Keratinocyte (primary cell): ENCODE measurements at regions not wholly inside any gene's neighbourhood (a gene's known extent, or its start where the extent isn't known, plus 50 kb on each side); places are given as distances from the start of the nearest gene placed in this dataset.

Experiments used
- DNase-seq: peaks from one replicate; pipeline ENCODE4 v3.0.0-alpha.2; 2011; ENCODE audit warnings: low read depth, missing footprints, low spot score
- FAIRE-seq: peaks from 2 replicates; lab custom pipeline; 2011; peaks lifted over from hg19 to GRCh38; lab: Jason Lieb, UNC
- H2AFZ ChIP-seq: 2 replicates; pipeline ENCODE4 v1.6.0; 2012; ENCODE audit warnings: low read length, control low read depth, inconsistent platforms; ENCODE audit not compliant: control insufficient read depth
- H3K27ac ChIP-seq: 2 replicates; pipeline ENCODE4 v1.5.1; 2011; ENCODE audit warnings: low read length; ENCODE audit not compliant: control insufficient read depth, insufficient read depth
- H3K27me3 ChIP-seq: 3 replicates; pipeline ENCODE4 v1.6.0; 2011; ENCODE audit warnings: low read length; ENCODE audit not compliant: control insufficient read depth, insufficient read depth; ENCODE audit errors: extremely low read depth
- H3K36me3 ChIP-seq, 2 experiments: 2 replicates in 1 of 2; 3 replicates in 1 of 2; pipeline ENCODE4 v1.5.1; 2011; ENCODE audit warnings: low read length in 2 of 2, mild to moderate bottlenecking in 1 of 2; ENCODE audit not compliant: control insufficient read depth in 2 of 2, insufficient read depth in 2 of 2; ENCODE audit errors: extremely low read depth in 1 of 2
- H3K4me1 ChIP-seq: 3 replicates; pipeline ENCODE4 v1.5.1; 2011; ENCODE audit warnings: low read length; ENCODE audit not compliant: control insufficient read depth, insufficient read depth; ENCODE audit errors: extremely low read depth
- H3K4me2 ChIP-seq: 3 replicates; pipeline ENCODE4 v1.6.0; 2011; ENCODE audit warnings: low read depth, low read length; ENCODE audit not compliant: control insufficient read depth, insufficient read depth; ENCODE audit errors: extremely low read depth
- H3K4me3 ChIP-seq, 3 experiments: fragments of 200-600 bp in 1 of 3; sonication (generic) in 1 of 3; 2 replicates in 2 of 3; 3 replicates in 1 of 3; pipeline ENCODE4 v1.5.1; 2011 to 2016; ENCODE audit warnings: low read length in 3 of 3, mild to moderate bottlenecking in 3 of 3, control low read depth in 2 of 3, inconsistent platforms in 1 of 3, low read depth in 1 of 3, mixed read lengths in 1 of 3, mixed run types in 1 of 3, moderate library complexity in 1 of 3; ENCODE audit not compliant: control insufficient read depth in 2 of 3, insufficient read depth in 2 of 3; ENCODE audit errors: extremely low read depth in 1 of 3
- H3K79me2 ChIP-seq: 2 replicates; pipeline ENCODE4 v1.6.0; 2012; ENCODE audit warnings: low read length; ENCODE audit not compliant: control insufficient read depth, insufficient read depth
- H3K9ac ChIP-seq: 3 replicates; pipeline ENCODE4 v1.6.0; 2011; ENCODE audit warnings: low read length; ENCODE audit not compliant: control insufficient read depth, insufficient read depth; ENCODE audit errors: extremely low read depth
- H3K9me1 ChIP-seq: 3 replicates; pipeline ENCODE4 v1.6.0; 2011; ENCODE audit warnings: low read length; ENCODE audit not compliant: control insufficient read depth, insufficient read depth; ENCODE audit errors: extremely low read depth
- H3K9me3 ChIP-seq: 2 replicates; pipeline ENCODE4 v1.5.1; 2012; ENCODE audit warnings: low read depth, low read length; ENCODE audit not compliant: control insufficient read depth
- H4K20me1 ChIP-seq: 3 replicates; pipeline ENCODE4 v1.6.0; 2011; ENCODE audit warnings: low read length; ENCODE audit not compliant: control insufficient read depth, insufficient read depth; ENCODE audit errors: extremely low read depth
- CTCF ChIP-seq, 3 experiments: IDR thresholded peaks in 1 of 3; conservative IDR thresholded peaks in 1 of 3; optimal IDR thresholded peaks in 1 of 3; 2 replicates in 2 of 3; 3 replicates in 1 of 3; pipeline versions ENCODE3 to v1.5.1; 2011; ENCODE audit warnings: low read length in 3 of 3, mild to moderate bottlenecking in 3 of 3, moderate library complexity in 2 of 3, control low read depth in 1 of 3, inconsistent platforms in 1 of 3; ENCODE audit not compliant: insufficient read depth in 2 of 3; ENCODE audit errors: extremely low read depth in 1 of 3
- EZH2 ChIP-seq: IDR thresholded peaks from one replicate; pipeline ENCODE4 v1.6.1; 2012; ENCODE audit warnings: inconsistent platforms, mild to moderate bottlenecking, low read length, moderate library complexity
- dilution Hi-C: fragments of 300-500 bp; cut with MboI; formaldehyde crosslinking; loops from one replicate; pipeline ENCODE4 v1.7.0; 2020; ENCODE audit warnings: low sequenced_read_pairs; ENCODE audit not compliant: extremely low pct_ligation_motif_present

GRCh38 chr13:83298617-83299016 is 583.7 kb downstream of the SLITRK1 start:
- Histone ChIP-seq H3K9me1 (no peaks in the 10 kb centered on the region), H3K4me1 (no peaks in the 10 kb centered on the region), H3K36me3 (no peaks in the 10 kb centered on the region), H3K79me2 (no peaks in the 10 kb centered on the region), H3K9ac (no peak overlapping the region), H3K27ac (no peak overlapping the region), H3K4me2 (no peak overlapping the region), H4K20me1 (no peaks in the 10 kb centered on the region), H3K27me3 (no peaks in the 10 kb centered on the region), H2AFZ (no peak overlapping the region), H3K4me3 (no peak overlapping the region), H3K9me3 (no peaks in the 10 kb centered on the region)
- FAIRE-seq (no peak), DNase-seq (no peak)
- dilution Hi-C loops, result no loop called here
- TF ChIP-seq CTCF (optimal IDR thresholded peaks at IDR 0.05 in 1 of 3, IDR thresholded peaks at IDR 0.05 in 1 of 3, conservative IDR thresholded peaks at IDR 0.05 in 1 of 3; ENCODE audit: extremely low read depth in 1 of 3, insufficient read depth in 2 of 3, low read length in 3 of 3) (no peak), EZH2 (no peak)

- H3K4me3 ChIP-seq, result no peak overlapping the region
- no peaks in the 10 kb centered on the region for H3K36me3 ChIP-seq
- TF ChIP-seq CTCF (optimal IDR thresholded peaks at IDR 0.05 in 1 of 3, IDR thresholded peaks at IDR 0.05 in 1 of 3, conservative IDR thresholded peaks at IDR 0.05 in 1 of 3; ENCODE audit: extremely low read depth in 1 of 3, insufficient read depth in 2 of 3, low read length in 3 of 3), result no peak
- no peak for TF ChIP-seq EZH2
- H3K9ac ChIP-seq, result no peak overlapping the region
- no peaks in the 10 kb centered on the region for H3K27me3 ChIP-seq
- FAIRE-seq (no peak), DNase-seq (no peak)
- H3K9me3 ChIP-seq, result no peaks in the 10 kb centered on the region
- dilution Hi-C loops, result no loop called here
- no peaks in the 10 kb centered on the region for H3K9me1 ChIP-seq
- no peak overlapping the region for H3K4me2 ChIP-seq
- no peaks in the 10 kb centered on the region for H3K79me2 ChIP-seq
- no peaks in the 10 kb centered on the region for H4K20me1 ChIP-seq
- H3K27ac ChIP-seq, result no peak overlapping the region
- H3K4me1 ChIP-seq, result no peaks in the 10 kb centered on the region
- no peak overlapping the region for H2AFZ ChIP-seq
Measured at GRCh38 chr13:83297586-83298290, 584.5 kb downstream of the SLITRK1 start.
